ENCODE measurements at regions not wholly inside any gene's neighbourhood (a gene's known extent, or its start where the extent isn't known, plus 50 kb on each side); places are given as distances from the start of the nearest gene placed in this dataset.

DNA sequence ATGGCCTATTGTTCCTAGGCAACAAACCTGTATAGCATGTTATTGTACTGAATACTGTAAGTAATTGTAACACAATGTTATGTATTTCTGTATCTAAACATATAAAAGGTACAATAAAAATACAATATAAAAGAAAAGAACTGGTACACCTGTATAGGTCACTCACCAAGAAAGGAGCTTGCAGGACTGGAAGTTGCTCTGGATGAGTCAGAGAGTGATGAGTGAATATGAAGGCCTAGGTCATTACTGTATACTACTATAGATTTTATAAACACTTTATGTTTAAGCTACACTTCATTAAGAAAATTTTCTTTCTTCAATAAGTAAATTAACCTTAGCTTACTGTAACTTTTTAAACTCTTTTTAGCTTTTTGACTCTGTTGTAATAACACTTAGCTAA lies 559.9 kb downstream of the PLPP3 start:
- TF ChIP-seq, protein P1, sequence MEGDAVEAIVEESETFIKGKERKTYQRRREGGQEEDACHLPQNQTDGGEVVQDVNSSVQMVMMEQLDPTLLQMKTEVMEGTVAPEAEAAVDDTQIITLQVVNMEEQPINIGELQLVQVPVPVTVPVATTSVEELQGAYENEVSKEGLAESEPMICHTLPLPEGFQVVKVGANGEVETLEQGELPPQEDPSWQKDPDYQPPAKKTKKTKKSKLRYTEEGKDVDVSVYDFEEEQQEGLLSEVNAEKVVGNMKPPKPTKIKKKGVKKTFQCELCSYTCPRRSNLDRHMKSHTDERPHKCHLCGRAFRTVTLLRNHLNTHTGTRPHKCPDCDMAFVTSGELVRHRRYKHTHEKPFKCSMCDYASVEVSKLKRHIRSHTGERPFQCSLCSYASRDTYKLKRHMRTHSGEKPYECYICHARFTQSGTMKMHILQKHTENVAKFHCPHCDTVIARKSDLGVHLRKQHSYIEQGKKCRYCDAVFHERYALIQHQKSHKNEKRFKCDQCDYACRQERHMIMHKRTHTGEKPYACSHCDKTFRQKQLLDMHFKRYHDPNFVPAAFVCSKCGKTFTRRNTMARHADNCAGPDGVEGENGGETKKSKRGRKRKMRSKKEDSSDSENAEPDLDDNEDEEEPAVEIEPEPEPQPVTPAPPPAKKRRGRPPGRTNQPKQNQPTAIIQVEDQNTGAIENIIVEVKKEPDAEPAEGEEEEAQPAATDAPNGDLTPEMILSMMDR (IDR thresholded peaks at IDR 0.05), result no peak
- TF ChIP-seq POLR2AphosphoS5 (IDR thresholded peaks at IDR 0.05), result no peak
- TF ChIP-seq POLR2A (IDR thresholded peaks at IDR 0.05), result no peak

All from prostate gland (tissue), 2 donors.